Endothelial cell of umbilical vein (primary cell): ENCODE measurements at regions not wholly inside any gene's neighbourhood (a gene's known extent, or its start where the extent isn't known, plus 50 kb on each side); places are given as distances from the start of the nearest gene placed in this dataset. TPM values are rescaled to one million over a fixed set of nuclear protein-coding genes. Genes with fewer than 3 reads are reported as not detected.

ENCODE experiments used
- BruUV-seq: library from RNA; stranded (reverse); fragments of 400-500 nt; replicated peaks from 2 replicates; lab custom pipeline; 2021; lab: Mats Ljungman, UMichigan
- CTCF ChIA-PET: fragments of 300-600, 350-600 bp; sonication (Branson Sonifier 250); formaldehyde crosslinking; loops from one replicate; lab custom pipeline; 2021; ENCODE audit warnings: antibody characterized with exemption, inconsistent platforms; lab: Charles Lee
- POLR2A ChIA-PET: fragments of 300-600, 350-600 bp; sonication (Branson Sonifier 250); formaldehyde crosslinking; loops from one replicate; lab custom pipeline; 2021; ENCODE audit warnings: antibody characterized with exemption, inconsistent platforms; lab: Charles Lee
- DNase-seq: peaks from one replicate; pipeline ENCODE4 v3.0.0-alpha.2; 2011; ENCODE audit warnings: low read depth, low spot score
- FAIRE-seq: peaks from 2 replicates; lab custom pipeline; 2011; peaks lifted over from hg19 to GRCh38; lab: Jason Lieb, UNC
- H2AFZ ChIP-seq: 2 replicates; pipeline ENCODE4 v1.6.0; 2012; ENCODE audit warnings: low read depth, low read length, control low read depth, inconsistent platforms
- H3K27ac ChIP-seq: 2 replicates; pipeline ENCODE4 v1.5.1; 2011; ENCODE audit warnings: low read depth, mild to moderate bottlenecking, control low read depth, low read length, moderate library complexity; ENCODE audit not compliant: insufficient read depth
- H3K27me3 ChIP-seq, 2 experiments: 2 replicates each; pipeline versions ENCODE4 v1.6.0 to v1.6.1; 2011; ENCODE audit warnings: low read length in 2 of 2, mixed read lengths in 1 of 2; ENCODE audit not compliant: control insufficient read depth in 2 of 2, insufficient read depth in 2 of 2
- H3K36me3 ChIP-seq, 2 experiments: 2 replicates in 1 of 2; 3 replicates in 1 of 2; pipeline ENCODE4 v1.5.1; 2011; ENCODE audit warnings: low read length in 2 of 2, mild to moderate bottlenecking in 1 of 2, moderate library complexity in 1 of 2; ENCODE audit not compliant: control insufficient read depth in 2 of 2, insufficient read depth in 2 of 2; ENCODE audit errors: extremely low read depth in 1 of 2
- H3K4me1 ChIP-seq: 3 replicates; pipeline ENCODE4 v1.5.1; 2011; ENCODE audit warnings: mild to moderate bottlenecking, low read length; ENCODE audit not compliant: control insufficient read depth, insufficient read depth; ENCODE audit errors: extremely low read depth
- H3K4me2 ChIP-seq: 2 replicates; pipeline ENCODE4 v1.6.1; 2011; ENCODE audit warnings: low read length, control low read depth, mixed read lengths; ENCODE audit not compliant: insufficient read depth
- H3K4me3 ChIP-seq, 3 experiments: fragments of 200-600 bp in 1 of 3; sonication (generic), shearing (Covaris generic) in 1 of 3; replicated peaks in 1 of 3; 2 replicates each; pipeline ENCODE4 v1.5.1; 2011 to 2016; ENCODE audit warnings: control low read depth in 3 of 3, low read length in 3 of 3, mild to moderate bottlenecking in 2 of 3, inconsistent platforms in 1 of 3, low read depth in 1 of 3, moderate library complexity in 1 of 3; ENCODE audit not compliant: insufficient read depth in 1 of 3
- H3K79me2 ChIP-seq: 2 replicates; pipeline ENCODE4 v1.6.0; 2012; ENCODE audit warnings: low read length, inconsistent platforms; ENCODE audit not compliant: control insufficient read depth, insufficient read depth
- H3K9ac ChIP-seq: replicated peaks from 2 replicates; pipeline ENCODE3; 2011; ENCODE audit warnings: low read length, control low read depth; ENCODE audit not compliant: insufficient read depth; ENCODE audit errors: extremely low read depth
- H3K9me1 ChIP-seq: replicated peaks from 3 replicates; pipeline ENCODE4 v1.6.0; 2011; ENCODE audit warnings: mild to moderate bottlenecking, low read length; ENCODE audit not compliant: control insufficient read depth, insufficient read depth; ENCODE audit errors: extremely low read depth
- H3K9me3 ChIP-seq: replicated peaks from 2 replicates; pipeline ENCODE4 v1.5.1; 2012; ENCODE audit warnings: low read length, inconsistent platforms; ENCODE audit not compliant: control insufficient read depth, insufficient read depth
- H4K20me1 ChIP-seq: replicated peaks from 2 replicates; pipeline ENCODE3; 2011; ENCODE audit warnings: mild to moderate bottlenecking, low read length; ENCODE audit not compliant: control insufficient read depth, insufficient read depth; ENCODE audit errors: extremely low read depth
- EZH2 ChIP-seq: IDR thresholded peaks from 2 replicates; pipeline ENCODE4 v1.6.1; 2012; ENCODE audit warnings: borderline replicate concordance, low read depth, mild to moderate bottlenecking, moderate library complexity, low read length, inconsistent platforms; ENCODE audit not compliant: severe bottlenecking
- FOS ChIP-seq: IDR thresholded peaks from 2 replicates; pipeline ENCODE4 v1.6.1; 2011; ENCODE audit warnings: mild to moderate bottlenecking, low read length, moderate library complexity, borderline replicate concordance; ENCODE audit not compliant: insufficient read depth
- GATA2 ChIP-seq: IDR thresholded peaks from 2 replicates; pipeline ENCODE4 v1.7.0; 2011; ENCODE audit warnings: low read depth, mild to moderate bottlenecking, moderate library complexity, mixed read lengths, low read length; ENCODE audit not compliant: insufficient read length, insufficient read depth
- JUN ChIP-seq: IDR thresholded peaks from 2 replicates; pipeline ENCODE4 v1.6.1; 2011; ENCODE audit warnings: borderline replicate concordance, low read depth; ENCODE audit not compliant: insufficient read length, insufficient read depth
- MYC ChIP-seq: IDR thresholded peaks from one replicate; pipeline ENCODE4 v1.6.1; 2011; ENCODE audit warnings: mild to moderate bottlenecking, low read depth, low read length
- POLR2A ChIP-seq: IDR thresholded peaks from 2 replicates; pipeline ENCODE4 v1.6.1; 2012; ENCODE audit warnings: low read depth, mild to moderate bottlenecking, control low read depth, low read length
- POLR2AphosphoS5 ChIP-seq: IDR thresholded peaks from 2 replicates; pipeline ENCODE4 v1.6.1; 2012; ENCODE audit warnings: low read depth, mild to moderate bottlenecking, control low read depth, low read length, moderate library complexity; ENCODE audit not compliant: insufficient read depth
- dilution Hi-C: fragments of 300-500 bp; cut with MboI; formaldehyde crosslinking; loops from one replicate; pipeline ENCODE4 v1.15.0; 2019; ENCODE audit warnings: low sequenced_read_pairs; ENCODE audit not compliant: extremely low pct_ligation_motif_present
- intact Hi-C: fragments of 100-400 bp; cut with micrococcal nuclease; formaldehyde crosslinking; loops from one replicate; pipeline ENCODE4 v1.10.0; 2022
- small RNA-seq: library from RNA; depleted of rRNA; stranded (forward); fragments of <200 nt; gene quantifications from one replicate; pipeline ENCODE3, GENCODE V24; 2012; ENCODE audit warnings: low replicate concordance, low read depth; ENCODE audit not compliant: insufficient read depth, insufficient read length
- TF ChIP-seq, protein P1 (sequence below), 2 donors: IDR thresholded peaks; 1 replicate in 1 of 2; 2 replicates in 1 of 2; pipeline ENCODE4 v1.5.1; 2011; ENCODE audit warnings: low read length in 2 of 2, mild to moderate bottlenecking in 2 of 2, moderate library complexity in 2 of 2, control low read depth in 1 of 2, inconsistent platforms in 1 of 2, low read depth in 1 of 2; ENCODE audit not compliant: insufficient read depth in 1 of 2; ENCODE audit errors: extremely low read depth in 1 of 2
- TF ChIP-seq, protein P2 (sequence below): IDR thresholded peaks from 2 replicates; pipeline ENCODE4 v1.6.1; 2011; ENCODE audit not compliant: insufficient read depth, insufficient read length

DNA sequence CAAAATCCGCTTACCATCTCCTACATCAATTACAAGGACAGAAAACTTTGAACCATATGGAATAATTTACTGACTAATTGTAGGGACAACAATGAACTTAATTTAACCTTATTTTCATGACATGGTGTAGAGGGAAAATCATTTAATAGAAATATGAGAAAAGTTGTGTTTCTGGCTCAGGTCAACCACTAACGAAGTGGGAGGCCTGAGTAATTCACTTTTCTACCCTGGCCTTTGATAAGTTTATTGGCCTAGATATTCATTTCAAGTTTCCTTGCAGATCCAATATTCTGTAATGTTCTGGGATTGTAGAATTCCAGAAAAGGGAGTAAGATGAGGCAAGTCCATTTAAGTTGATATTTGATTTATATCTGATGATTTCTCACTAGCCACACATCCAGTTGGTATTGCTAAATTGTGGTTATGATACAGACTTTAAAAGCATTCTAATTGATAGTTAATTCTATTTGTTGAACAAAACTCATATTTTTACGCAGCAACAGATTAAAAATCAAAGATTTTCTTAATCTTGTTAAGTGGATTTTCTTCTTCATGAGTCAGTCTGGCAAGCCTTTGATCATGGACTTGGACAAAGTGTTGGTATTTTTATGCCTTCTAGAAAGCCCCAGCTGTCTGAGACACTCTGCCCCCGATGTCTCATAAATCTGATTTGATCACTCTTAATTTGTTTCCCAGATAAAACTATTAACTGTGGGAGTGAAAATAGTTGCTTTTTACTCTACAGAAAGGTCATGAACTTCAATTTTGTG lies 336.5 kb downstream of the TMEM135 start:
- Histone ChIP-seq H3K4me1 (peaks cover 10% of the 10 kb centered on the region), H3K9ac (no peak overlapping the region), H3K9me3 (no peaks in the 10 kb centered on the region), H3K4me2 (no peak overlapping the region), H2AFZ (no peak overlapping the region), H3K27ac (no peak overlapping the region), H3K4me3 (no peak overlapping the region), H4K20me1 (no peaks in the 10 kb centered on the region), H3K79me2 (no peaks in the 10 kb centered on the region), H3K27me3 (no peaks in the 10 kb centered on the region), H3K9me1 (no peaks in the 10 kb centered on the region), H3K36me3 (no peaks in the 10 kb centered on the region)
- CTCF ChIA-PET = interaction anchor here (1.8 kb wide), 1 partner anchor 47 kb away, joined by 7 read pairs; no protein-coding TSS in a partner anchor
- no TSS peak for BruUV-seq
- intact Hi-C loops (no loop called here), dilution Hi-C loops (no loop called here)
- POLR2A ChIA-PET = no interaction called here
- TF ChIP-seq JUN (no peak), POLR2A (no peak), EZH2 (no peak), GATA2 (no peak), POLR2AphosphoS5 (no peak), MYC (no peak), FOS (no peak)
- TF ChIP-seq, protein P1, sequence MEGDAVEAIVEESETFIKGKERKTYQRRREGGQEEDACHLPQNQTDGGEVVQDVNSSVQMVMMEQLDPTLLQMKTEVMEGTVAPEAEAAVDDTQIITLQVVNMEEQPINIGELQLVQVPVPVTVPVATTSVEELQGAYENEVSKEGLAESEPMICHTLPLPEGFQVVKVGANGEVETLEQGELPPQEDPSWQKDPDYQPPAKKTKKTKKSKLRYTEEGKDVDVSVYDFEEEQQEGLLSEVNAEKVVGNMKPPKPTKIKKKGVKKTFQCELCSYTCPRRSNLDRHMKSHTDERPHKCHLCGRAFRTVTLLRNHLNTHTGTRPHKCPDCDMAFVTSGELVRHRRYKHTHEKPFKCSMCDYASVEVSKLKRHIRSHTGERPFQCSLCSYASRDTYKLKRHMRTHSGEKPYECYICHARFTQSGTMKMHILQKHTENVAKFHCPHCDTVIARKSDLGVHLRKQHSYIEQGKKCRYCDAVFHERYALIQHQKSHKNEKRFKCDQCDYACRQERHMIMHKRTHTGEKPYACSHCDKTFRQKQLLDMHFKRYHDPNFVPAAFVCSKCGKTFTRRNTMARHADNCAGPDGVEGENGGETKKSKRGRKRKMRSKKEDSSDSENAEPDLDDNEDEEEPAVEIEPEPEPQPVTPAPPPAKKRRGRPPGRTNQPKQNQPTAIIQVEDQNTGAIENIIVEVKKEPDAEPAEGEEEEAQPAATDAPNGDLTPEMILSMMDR (IDR thresholded peaks at IDR 0.05; ENCODE audit: extremely low read depth in 1 of 2, insufficient read depth in 1 of 2, low read depth in 1 of 2, low read length in 2 of 2) = no peak
- TF ChIP-seq, protein P2, sequence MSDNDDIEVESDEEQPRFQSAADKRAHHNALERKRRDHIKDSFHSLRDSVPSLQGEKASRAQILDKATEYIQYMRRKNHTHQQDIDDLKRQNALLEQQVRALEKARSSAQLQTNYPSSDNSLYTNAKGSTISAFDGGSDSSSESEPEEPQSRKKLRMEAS = no peak
- DNase-seq (no peak), FAIRE-seq (no peak)

Small RNA genes in the stretch of these regions (small RNA-seq; reads per million reads assigned to genes)
- gene AP000676.1 (not detected), gene RF00026 (not detected), gene RNU6-1135P (not detected)
